ENCODE measurements at regions not wholly inside any gene's neighbourhood (a gene's known extent, or its start where the extent isn't known, plus 50 kb on each side); places are given as distances from the start of the nearest gene placed in this dataset.

DNA sequence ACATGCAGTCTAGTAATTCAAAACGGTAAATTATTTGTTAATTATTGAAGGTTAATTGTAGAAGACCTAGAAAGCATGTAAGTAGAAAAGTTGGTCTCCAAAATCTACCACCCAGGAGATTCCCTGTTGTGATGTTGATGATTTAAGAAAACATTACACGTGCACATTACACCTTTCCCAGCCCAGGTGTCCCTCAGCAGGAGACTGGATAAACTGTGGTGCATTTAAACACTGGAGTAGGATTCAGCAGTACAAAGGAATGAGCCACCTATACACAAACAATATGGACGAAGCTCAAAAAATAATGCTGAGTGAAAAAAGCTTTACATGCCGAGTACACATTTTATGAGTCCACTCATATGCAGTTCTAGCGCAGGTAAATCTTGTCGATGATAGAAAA is 109.0 kb upstream of the STARD3NL start:
- in situ Hi-C loops (cut with MboI; ENCODE audit: low sequenced_read_pairs), result no loop called here

DNA sequence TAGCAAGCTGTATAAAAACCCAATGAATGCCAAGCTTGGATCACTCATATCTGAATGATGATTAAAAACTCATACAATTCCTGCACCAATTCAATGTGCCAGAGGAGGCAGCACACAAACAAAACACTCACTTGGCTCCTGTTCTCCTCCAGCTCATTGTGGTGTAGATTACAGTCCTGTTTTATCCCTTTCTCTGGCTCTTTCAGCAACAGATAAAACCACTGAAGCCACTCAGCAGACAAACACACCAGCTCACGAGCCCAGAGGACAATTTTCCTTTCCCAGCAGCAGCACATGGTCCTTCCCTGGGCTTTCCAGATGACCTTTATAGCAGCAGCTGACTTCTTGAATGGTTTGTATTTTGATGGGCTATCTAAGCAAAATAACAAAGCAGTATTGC is 107.3 kb upstream of the STARD3NL start:
- in situ Hi-C loops (cut with MboI; ENCODE audit: low sequenced_read_pairs), result no loop called here

DNA sequence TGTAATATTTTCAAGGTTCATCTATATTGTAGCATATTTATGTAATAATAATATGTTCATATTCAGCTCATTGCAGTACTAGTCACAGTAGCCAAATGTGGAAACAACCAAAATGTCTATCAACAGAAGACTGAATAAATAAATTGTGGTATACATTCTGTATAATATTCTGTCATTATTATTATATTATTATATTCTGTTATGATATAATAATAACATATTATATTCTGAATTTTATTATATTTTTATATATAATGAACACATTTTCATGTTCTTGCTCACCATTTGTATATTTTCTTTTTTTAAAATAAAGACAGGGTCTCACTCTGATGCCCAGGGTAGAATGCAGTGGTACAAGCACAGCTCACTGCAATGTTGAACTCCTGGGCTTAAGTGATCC is 91.2 kb upstream of the STARD3NL start:
- in situ Hi-C loops (cut with MboI; ENCODE audit: low sequenced_read_pairs), result no loop called here

DNA sequence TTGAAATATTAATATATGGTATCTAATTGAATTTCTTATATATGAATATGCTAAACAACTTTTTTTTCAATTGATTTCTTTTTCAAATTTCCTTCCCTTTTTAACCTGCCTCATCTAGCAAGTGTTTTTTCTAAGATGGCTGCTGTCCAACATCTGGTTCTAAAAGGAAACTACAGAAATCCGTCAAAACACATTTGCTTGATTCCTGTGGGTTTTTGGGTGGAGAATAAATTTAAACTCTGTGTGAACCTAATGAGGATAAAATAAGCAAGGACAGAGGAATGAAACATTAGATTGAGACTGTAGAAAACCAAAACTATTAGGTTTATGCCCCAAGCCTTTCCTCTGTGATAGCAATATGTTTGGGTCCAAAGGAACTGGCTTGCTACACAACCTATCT is 75.5 kb upstream of the STARD3NL start:
- in situ Hi-C loops (cut with MboI; ENCODE audit: low sequenced_read_pairs), result loop anchor here (10.0 to 25.0 kb wide), 2 partner anchors 122 to 235 kb away; no protein-coding TSS in a partner anchor

- in situ Hi-C loops (cut with MboI; ENCODE audit: low sequenced_read_pairs), result loop anchor here (10.0 to 25.0 kb wide), 2 partner anchors 119 to 231 kb away; no protein-coding TSS in a partner anchor
Observed at GRCh38 chr7:38105874-38106483, 72.1 kb upstream of the STARD3NL start.

DNA sequence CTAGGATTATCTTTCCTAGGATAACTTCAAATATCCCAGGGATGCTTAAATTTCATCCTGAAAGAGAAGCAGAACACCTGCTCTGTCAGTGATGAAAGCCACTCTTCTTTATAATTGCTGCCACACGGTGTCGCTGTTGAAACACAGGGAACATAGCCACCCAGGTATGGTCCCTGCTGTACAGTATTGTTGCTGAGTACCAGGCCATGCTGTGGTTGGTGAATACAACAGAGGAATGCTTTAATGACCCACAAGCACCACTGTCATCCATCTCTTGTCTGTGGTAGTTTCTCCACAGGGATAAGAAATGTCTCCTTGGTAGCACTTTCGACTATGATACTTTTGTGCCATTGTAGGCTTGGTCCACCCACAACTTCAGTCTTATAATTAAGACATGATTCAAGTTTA is 70.6 kb upstream of the STARD3NL start:
- in situ Hi-C loops (cut with MboI; ENCODE audit: low sequenced_read_pairs), result loop anchor here (10.0 to 25.0 kb wide), 2 partner anchors 117 to 230 kb away; no protein-coding TSS in a partner anchor

DNA sequence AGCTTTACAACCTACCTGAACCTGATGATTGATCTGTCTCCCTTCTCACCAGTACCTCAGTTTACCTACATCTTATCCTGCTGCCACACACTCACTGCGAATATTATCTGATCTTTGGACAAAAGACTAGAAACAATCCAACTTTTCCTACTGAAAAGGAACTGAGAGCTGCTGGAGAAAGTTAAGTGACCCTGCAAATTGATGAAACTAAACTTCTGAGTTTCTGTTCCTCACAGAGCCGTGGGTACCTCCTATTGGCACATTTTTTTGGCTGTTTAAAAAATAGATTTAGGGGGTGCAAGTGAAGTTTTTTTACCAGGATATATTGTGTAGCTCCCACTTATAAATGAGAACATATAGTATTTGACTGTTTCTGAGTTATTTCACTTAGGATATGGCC is 66.0 kb upstream of the STARD3NL start:
- in situ Hi-C loops (cut with MboI; ENCODE audit: low sequenced_read_pairs), result loop anchor here (25.0 kb wide), 1 partner anchor 225 kb away; no protein-coding TSS in a partner anchor

GRCh38 chr7:38120076-38120475 is 58.0 kb upstream of the STARD3NL start:
- in situ Hi-C loops (cut with MboI; ENCODE audit: low sequenced_read_pairs), result loop anchor here (25.0 kb wide), 1 partner anchor 217 kb away; no protein-coding TSS in a partner anchor

GRCh38 chr7:38122501-38122900 is 55.5 kb upstream of the STARD3NL start:
- in situ Hi-C loops (cut with MboI; ENCODE audit: low sequenced_read_pairs), result loop anchor here (25.0 kb wide), 1 partner anchor 215 kb away; no protein-coding TSS in a partner anchor

- in situ Hi-C loops (cut with MboI; ENCODE audit: low sequenced_read_pairs), result loop anchor here (25.0 kb wide), 1 partner anchor 214 kb away; no protein-coding TSS in a partner anchor
Observed at GRCh38 chr7:38123494-38123893, 54.6 kb upstream of the STARD3NL start.

DNA sequence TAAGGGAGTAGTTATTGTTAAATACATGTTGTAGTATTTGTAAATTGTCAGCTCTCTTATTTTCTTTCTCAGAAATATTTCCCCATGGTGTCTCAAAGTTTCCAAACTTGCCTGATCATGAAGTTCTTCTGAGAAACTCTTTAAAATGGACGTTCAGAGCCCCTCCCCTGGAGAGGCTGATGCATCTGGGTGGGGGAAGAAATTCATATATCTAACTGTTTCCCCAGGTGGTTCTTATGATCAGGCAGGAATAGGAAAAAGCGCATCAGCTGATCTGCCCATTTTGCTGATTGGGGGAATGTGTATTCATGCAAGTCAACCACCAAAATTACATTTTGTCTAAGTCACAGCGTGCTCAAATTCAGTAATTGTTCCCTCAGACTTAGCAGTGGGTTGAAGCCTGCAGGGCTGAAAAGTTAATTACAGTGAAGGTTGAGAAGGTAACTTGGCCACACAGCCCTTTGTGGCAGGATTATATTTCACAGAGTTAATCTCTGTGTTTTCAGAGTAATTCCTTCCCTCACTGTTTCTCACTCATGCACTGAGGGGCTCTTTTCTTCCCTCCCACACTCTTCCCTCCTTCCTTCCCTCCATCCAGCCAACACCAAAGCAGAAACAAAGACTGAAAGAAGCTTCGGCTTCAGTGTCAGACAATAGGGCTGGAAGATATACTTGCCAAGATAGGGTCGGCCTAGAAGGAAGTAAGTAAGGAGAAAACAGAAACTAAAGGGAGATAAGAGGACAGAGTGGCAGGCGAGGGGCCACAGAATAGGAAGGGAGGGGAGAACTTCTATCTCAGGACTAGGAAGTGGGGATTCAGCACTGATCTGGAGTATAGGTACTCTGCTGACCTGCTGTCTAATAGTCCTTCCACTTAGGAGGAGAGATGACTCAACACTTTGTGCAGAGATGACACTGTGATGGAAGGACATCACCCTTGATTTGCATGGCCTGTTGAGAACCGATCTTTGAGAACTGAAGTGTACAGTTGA is 50.5 kb upstream of the STARD3NL start:
- in situ Hi-C loops (cut with MboI; ENCODE audit: low sequenced_read_pairs), result no loop called here

All from HL-60/S4 treated with phorbol 12-myristate 13-acetate at 8.2 ng/mL for 4 days and 3 days (cell line).